H9 (cell line): ENCODE measurements at regions not wholly inside any gene's neighbourhood (a gene's known extent, or its start where the extent isn't known, plus 50 kb on each side); places are given as distances from the start of the nearest gene placed in this dataset.

Source experiments
- DNase-seq: peaks from one replicate; pipeline ENCODE4 v3.0.0-alpha.2; 2017
- H2AFZ ChIP-seq: one replicate; pipeline ENCODE4 v1.6.1; 2013; ENCODE audit warnings: mild to moderate bottlenecking, low read length, control low read depth, moderate library complexity
- H2AK5ac ChIP-seq: 2 replicates; pipeline ENCODE4 v1.6.1; 2013; ENCODE audit warnings: low read length, control low read depth, mixed read lengths; ENCODE audit not compliant: insufficient read length
- H2BK120ac ChIP-seq: one replicate; pipeline ENCODE4 v1.6.1; 2013; ENCODE audit warnings: low read depth, mild to moderate bottlenecking, low read length, control low read depth, inconsistent platforms; ENCODE audit not compliant: poor library complexity, severe bottlenecking
- H2BK12ac ChIP-seq: 2 replicates; pipeline ENCODE4 v1.6.1; 2013; ENCODE audit warnings: low read length, control low read depth, mixed read lengths, low read depth; ENCODE audit not compliant: insufficient read length
- H2BK15ac ChIP-seq: 2 replicates; pipeline ENCODE4 v1.6.1; 2013; ENCODE audit warnings: low read depth, low read length, control low read depth
- H2BK20ac ChIP-seq: one replicate; pipeline ENCODE4 v1.6.1; 2013; ENCODE audit warnings: low read depth, mild to moderate bottlenecking, low read length, control low read depth, inconsistent platforms; ENCODE audit not compliant: poor library complexity, severe bottlenecking
- H2BK5ac ChIP-seq: 2 replicates; pipeline ENCODE4 v1.6.1; 2013; ENCODE audit warnings: low read length, control low read depth, mixed read lengths; ENCODE audit not compliant: insufficient read length
- H3K14ac ChIP-seq: 2 replicates; pipeline ENCODE4 v1.6.1; 2013; ENCODE audit warnings: low read length, control low read depth; ENCODE audit not compliant: insufficient read depth
- H3K18ac ChIP-seq: 2 replicates; pipeline ENCODE4 v1.6.1; 2013; ENCODE audit warnings: low read depth, mild to moderate bottlenecking, mixed read lengths, low read length, control low read depth; ENCODE audit not compliant: insufficient read length
- H3K23ac ChIP-seq: 2 replicates; pipeline ENCODE4 v1.6.1; 2013; ENCODE audit warnings: low read length, control low read depth, mixed read lengths, low read depth; ENCODE audit not compliant: insufficient read length
- H3K23me2 ChIP-seq: 2 replicates; pipeline ENCODE4 v1.6.1; 2013; ENCODE audit warnings: low read depth, mild to moderate bottlenecking, mixed read lengths, low read length, control low read depth; ENCODE audit not compliant: insufficient read length, poor library complexity, severe bottlenecking
- H3K27ac ChIP-seq: 2 replicates; pipeline ENCODE4 v1.5.1; 2013; ENCODE audit warnings: low read length, control low read depth, mixed read lengths, low read depth; ENCODE audit not compliant: insufficient read length
- H3K27me3 ChIP-seq: 2 replicates; pipeline ENCODE4 v1.6.1; 2013; ENCODE audit warnings: low read length, control low read depth, inconsistent platforms; ENCODE audit not compliant: insufficient read depth
- H3K4ac ChIP-seq: 2 replicates; pipeline ENCODE4 v1.6.1; 2013; ENCODE audit warnings: low read depth, mild to moderate bottlenecking, control low read depth, inconsistent platforms, low read length, moderate library complexity
- H3K4me1 ChIP-seq: 2 replicates; pipeline ENCODE4 v1.6.1; 2013; ENCODE audit warnings: low read length, control low read depth, inconsistent platforms; ENCODE audit not compliant: insufficient read depth
- H3K4me2 ChIP-seq: 2 replicates; pipeline ENCODE4 v1.6.1; 2013; ENCODE audit warnings: low read length, control low read depth, mixed read lengths; ENCODE audit not compliant: insufficient read length, insufficient read depth
- H3K56ac ChIP-seq: 2 replicates; pipeline ENCODE4 v1.6.1; 2013; ENCODE audit warnings: low read depth, mild to moderate bottlenecking, mixed read lengths, low read length, control low read depth; ENCODE audit not compliant: insufficient read length
- H3K79me1 ChIP-seq: 2 replicates; pipeline ENCODE4 v1.6.1; 2013; ENCODE audit warnings: low read depth, mild to moderate bottlenecking, moderate library complexity, low read length, control low read depth, inconsistent platforms; ENCODE audit not compliant: insufficient read depth, poor library complexity, severe bottlenecking
- H3K79me2 ChIP-seq: 2 replicates; pipeline ENCODE4 v1.6.1; 2013; ENCODE audit warnings: low read length, control low read depth, inconsistent platforms; ENCODE audit not compliant: insufficient read depth
- H3K9ac ChIP-seq: 2 replicates; pipeline ENCODE4 v1.6.1; 2013; ENCODE audit warnings: low read length, control low read depth, mixed read lengths; ENCODE audit not compliant: insufficient read length; ENCODE audit errors: extremely low read depth
- H3K9me3 ChIP-seq: one replicate; pipeline ENCODE4 v1.6.1; 2013; ENCODE audit warnings: low read depth, low read length, inconsistent platforms; ENCODE audit not compliant: control insufficient read depth
- H3T11ph ChIP-seq: one replicate; pipeline ENCODE4 v1.6.1; 2013; ENCODE audit warnings: mild to moderate bottlenecking, low read length, control low read depth, inconsistent platforms
- H4K20me1 ChIP-seq: one replicate; pipeline ENCODE4 v1.6.1; 2013; ENCODE audit not compliant: control insufficient read depth, insufficient read length, insufficient read depth
- H4K5ac ChIP-seq: 2 replicates; pipeline ENCODE4 v1.6.1; 2013; ENCODE audit warnings: low read depth, mild to moderate bottlenecking, mixed read lengths, low read length, control low read depth; ENCODE audit not compliant: insufficient read length
- H4K8ac ChIP-seq: replicated peaks from 2 replicates; pipeline ENCODE4 v1.6.1; 2013; ENCODE audit warnings: low read length, control low read depth, mixed read lengths, low read depth; ENCODE audit not compliant: insufficient read length
- H4K91ac ChIP-seq: 2 replicates; pipeline ENCODE4 v1.6.1; 2013; ENCODE audit warnings: low read depth, mild to moderate bottlenecking, moderate library complexity, mixed read lengths, low read length, control low read depth; ENCODE audit not compliant: insufficient read length
- H3K27ac Mint-ChIP-seq, 3 experiments: 2 replicates in 2 of 3; 3 replicates in 1 of 3; pipeline ENCODE4 v1.8.0; 2020 to 2021; ENCODE audit warnings: mixed read lengths in 3 of 3, mild to moderate bottlenecking in 1 of 3, moderate library complexity in 1 of 3
- H3K27me3 Mint-ChIP-seq: 2 replicates; pipeline ENCODE4 v1.8.0; 2021; ENCODE audit warnings: low read depth, mild to moderate bottlenecking, moderate library complexity, mixed read lengths
- H3K36me3 Mint-ChIP-seq, 3 experiments: 2 replicates in 2 of 3; 3 replicates in 1 of 3; pipeline ENCODE4 v1.8.0; 2020 to 2021; ENCODE audit warnings: low read depth in 3 of 3, mixed read lengths in 3 of 3; ENCODE audit not compliant: insufficient read depth in 1 of 3
- H3K4me1 Mint-ChIP-seq, 2 experiments: 2 replicates each; pipeline ENCODE4 v1.8.0; 2020; ENCODE audit warnings: mixed read lengths in 2 of 2
- H3K4me3 Mint-ChIP-seq, 2 experiments: 2 replicates in 1 of 2; 3 replicates in 1 of 2; pipeline ENCODE4 v1.8.0; 2020 to 2021; ENCODE audit warnings: mild to moderate bottlenecking in 2 of 2, mixed read lengths in 2 of 2, moderate library complexity in 1 of 2
- H3K9me3 Mint-ChIP-seq, 2 experiments: 2 replicates in 1 of 2; 3 replicates in 1 of 2; pipeline ENCODE4 v1.8.0; 2020; ENCODE audit warnings: mild to moderate bottlenecking in 2 of 2, mixed read lengths in 2 of 2, moderate library complexity in 1 of 2
- WGBS: extraction: QIAGEN DNeasy Blood & Tissue Kit; methylation state at CpG from one replicate; pipeline ENCODE4 v1.1.7; 2013; ENCODE audit warnings: missing lambda C conversion rate, low lambda C conversion rate, mixed read lengths; ENCODE audit not compliant: insufficient read length; ENCODE audit errors: extremely low coverage; 5-methylcytosine and 5-hydroxymethylcytosine counted together
- TF ChIP-seq, protein P1 (sequence below): fragments of 200-600 bp; sonication (generic); conservative IDR thresholded peaks from 3 replicates; pipeline ENCODE4 v1.8.0; 2021; ENCODE audit warnings: antibody characterized with exemption, mild to moderate bottlenecking

- no peak overlapping the region for H4K91ac ChIP-seq
- H4K20me1 ChIP-seq, result no peaks in the 10 kb centered on the region
- no peaks in the 10 kb centered on the region for H3K23me2 ChIP-seq
- no peak overlapping the region for H3K9ac ChIP-seq
- H3K4me1 ChIP-seq, result no peaks in the 10 kb centered on the region
- no peaks in the 10 kb centered on the region for H3K4me1 Mint-ChIP-seq
- no peak overlapping the region for H3K4ac ChIP-seq
- H2AK5ac ChIP-seq, result no peak overlapping the region
- no peak overlapping the region for H4K5ac ChIP-seq
- no peak overlapping the region for H3K4me3 Mint-ChIP-seq
- H2BK12ac ChIP-seq, result no peak overlapping the region
- H2AFZ ChIP-seq, result no peak overlapping the region
- H3K9me3 Mint-ChIP-seq, result peaks cover 4 to 6% of the 10 kb centered on the region in 2 experiments; a peak in 4 of 5 replicates
- no peak overlapping the region for H3K14ac ChIP-seq
- H3K79me2 ChIP-seq, result no peaks in the 10 kb centered on the region
- H3K23ac ChIP-seq, result no peak overlapping the region
- H3K79me1 ChIP-seq, result no peaks in the 10 kb centered on the region
- H3K27ac Mint-ChIP-seq, result no peak overlapping the region
- H3K36me3 Mint-ChIP-seq, result peaks cover 3 to 6% (median 5%) of the 10 kb centered on the region in 3 experiments; a peak in 5 of 7 replicates
- no peak overlapping the region for H2BK5ac ChIP-seq
- H3K27me3 Mint-ChIP-seq, result no peaks in the 10 kb centered on the region
- no peak overlapping the region for H3K56ac ChIP-seq
- H3K9me3 ChIP-seq, result no peaks in the 10 kb centered on the region
- H3K18ac ChIP-seq, result no peak overlapping the region
- H2BK120ac ChIP-seq, result no peak overlapping the region
- H4K8ac ChIP-seq, result no peak overlapping the region
- H3K27me3 ChIP-seq, result no peaks in the 10 kb centered on the region
- H3K4me2 ChIP-seq, result no peak overlapping the region
- WGBS, result no CpG with 5 or more reads among the region's 7 CpGs
- no peak for DNase-seq
- no peak overlapping the region for H3K27ac ChIP-seq
- H2BK20ac ChIP-seq, result no peak overlapping the region
- TF ChIP-seq, protein P1, sequence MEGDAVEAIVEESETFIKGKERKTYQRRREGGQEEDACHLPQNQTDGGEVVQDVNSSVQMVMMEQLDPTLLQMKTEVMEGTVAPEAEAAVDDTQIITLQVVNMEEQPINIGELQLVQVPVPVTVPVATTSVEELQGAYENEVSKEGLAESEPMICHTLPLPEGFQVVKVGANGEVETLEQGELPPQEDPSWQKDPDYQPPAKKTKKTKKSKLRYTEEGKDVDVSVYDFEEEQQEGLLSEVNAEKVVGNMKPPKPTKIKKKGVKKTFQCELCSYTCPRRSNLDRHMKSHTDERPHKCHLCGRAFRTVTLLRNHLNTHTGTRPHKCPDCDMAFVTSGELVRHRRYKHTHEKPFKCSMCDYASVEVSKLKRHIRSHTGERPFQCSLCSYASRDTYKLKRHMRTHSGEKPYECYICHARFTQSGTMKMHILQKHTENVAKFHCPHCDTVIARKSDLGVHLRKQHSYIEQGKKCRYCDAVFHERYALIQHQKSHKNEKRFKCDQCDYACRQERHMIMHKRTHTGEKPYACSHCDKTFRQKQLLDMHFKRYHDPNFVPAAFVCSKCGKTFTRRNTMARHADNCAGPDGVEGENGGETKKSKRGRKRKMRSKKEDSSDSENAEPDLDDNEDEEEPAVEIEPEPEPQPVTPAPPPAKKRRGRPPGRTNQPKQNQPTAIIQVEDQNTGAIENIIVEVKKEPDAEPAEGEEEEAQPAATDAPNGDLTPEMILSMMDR, result no peak
- H2BK15ac ChIP-seq, result no peak overlapping the region
- no peak overlapping the region for H3T11ph ChIP-seq
Observed at GRCh38 chr2:59019566-59020159, 778.5 kb upstream of the FANCL start.
